DOHH2 (cell line): ENCODE measurements at regions not wholly inside any gene's neighbourhood (a gene's known extent, or its start where the extent isn't known, plus 50 kb on each side); places are given as distances from the start of the nearest gene placed in this dataset.

Source experiments
- H3F3A ChIP-seq: fragments of 200-600 bp; sonication (generic), shearing (Covaris generic); 2 replicates; pipeline ENCODE4 v1.6.0; 2016; ENCODE audit warnings: antibody characterized with exemption, mild to moderate bottlenecking; ENCODE audit not compliant: control insufficient read depth, insufficient read depth
- H3K27ac ChIP-seq: fragments of 200-600 bp; sonication (generic); 2 replicates; pipeline ENCODE4 v1.5.1; 2014; ENCODE audit warnings: low read depth, mild to moderate bottlenecking, low read length, moderate library complexity
- H3K27me3 ChIP-seq: fragments of 200-600 bp; sonication (generic); 2 replicates; pipeline ENCODE4 v1.6.1; 2014; ENCODE audit warnings: mild to moderate bottlenecking, low read length, mixed read lengths; ENCODE audit not compliant: control insufficient read depth
- H3K36me3 ChIP-seq: fragments of 200-600 bp; sonication (generic); 2 replicates; pipeline ENCODE4 v1.6.1; 2014; ENCODE audit warnings: mild to moderate bottlenecking, low read length, moderate library complexity, mixed read lengths; ENCODE audit not compliant: control insufficient read depth
- H3K4me1 ChIP-seq: fragments of 200-600 bp; sonication (generic); 2 replicates; pipeline ENCODE4 v1.6.1; 2014; ENCODE audit warnings: mild to moderate bottlenecking, low read length, mixed read lengths; ENCODE audit not compliant: control insufficient read depth
- H3K4me2 ChIP-seq: fragments of 200-600 bp; sonication (generic); 2 replicates; pipeline ENCODE4 v1.6.0; 2014; ENCODE audit warnings: mild to moderate bottlenecking, low read length, moderate library complexity
- H3K4me3 ChIP-seq: fragments of 200-600 bp; sonication (generic); 2 replicates; pipeline ENCODE4 v1.5.1; 2014; ENCODE audit warnings: mild to moderate bottlenecking, low read length, mixed read lengths
- H3K79me2 ChIP-seq: fragments of 200-600 bp; sonication (generic); 2 replicates; pipeline ENCODE4 v1.6.1; 2014; ENCODE audit warnings: mild to moderate bottlenecking, low read length, mixed read lengths; ENCODE audit not compliant: control insufficient read depth
- H3K9me2 ChIP-seq: fragments of 200-600 bp; sonication (generic); replicated peaks from 2 replicates; pipeline ENCODE4 v1.6.1; 2014; ENCODE audit warnings: mild to moderate bottlenecking, low read length, mixed read lengths; ENCODE audit not compliant: control insufficient read depth
- H3K9me3 ChIP-seq: fragments of 200-600 bp; sonication (generic); 2 replicates; pipeline ENCODE4 v1.6.1; 2014; ENCODE audit warnings: antibody characterized with exemption, low read length, mixed read lengths; ENCODE audit not compliant: control insufficient read depth, insufficient read depth
- H4K20me1 ChIP-seq: fragments of 200-600 bp; sonication (generic); 2 replicates; pipeline ENCODE4 v1.6.0; 2014; ENCODE audit warnings: low read depth, mild to moderate bottlenecking, antibody characterized with exemption, low read length, moderate library complexity; ENCODE audit not compliant: control insufficient read depth, insufficient read depth
- CTCF ChIP-seq: fragments of 200-600 bp; sonication (generic); IDR thresholded peaks from one replicate; pipeline ENCODE4 v1.5.1; 2014; ENCODE audit warnings: antibody characterized with exemption, mild to moderate bottlenecking, low read depth, low read length; ENCODE audit not compliant: poor library complexity, severe bottlenecking
- EZH2phosphoT487 ChIP-seq: fragments of 200-600 bp; sonication (generic); IDR thresholded peaks from 2 replicates; pipeline ENCODE4 v1.6.1; 2017; ENCODE audit warnings: borderline replicate concordance, mild to moderate bottlenecking, antibody characterized with exemption, low read length, moderate library complexity, mixed read lengths

DNA sequence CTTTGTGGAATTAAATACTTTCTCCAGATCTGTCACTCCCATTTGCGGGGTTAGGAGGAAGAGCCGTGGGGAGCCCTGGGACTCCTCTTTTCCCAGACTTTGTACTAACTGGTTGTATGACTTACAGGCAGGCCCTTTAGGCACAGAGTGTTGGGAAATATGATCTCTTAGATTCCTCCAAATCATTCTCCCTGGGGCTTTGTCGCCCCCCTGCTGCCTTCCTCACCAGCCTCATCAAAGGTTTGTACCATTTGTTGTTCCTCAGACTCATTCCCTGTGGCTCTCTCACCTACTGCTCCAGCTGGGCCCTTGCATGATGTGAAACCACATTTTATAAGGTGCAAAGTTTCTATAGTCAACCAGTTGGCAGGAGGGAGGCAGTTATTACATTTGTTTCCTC lies 56.4 kb downstream of the CRYGS start:
- Histone ChIP-seq H4K20me1 (no peaks in the 10 kb centered on the region), H3K4me3 (no peak overlapping the region), H3K4me1 (no peaks in the 10 kb centered on the region), H3K9me2 (no peaks in the 10 kb centered on the region), H3K9me3 (no peaks in the 10 kb centered on the region), H3K27ac (no peak overlapping the region), H3K36me3 (no peaks in the 10 kb centered on the region), H3K4me2 (no peak overlapping the region), H3F3A (no peaks in the 10 kb centered on the region), H3K79me2 (no peaks in the 10 kb centered on the region), H3K27me3 (peaks cover 23% of the 10 kb centered on the region)
- TF ChIP-seq EZH2phosphoT487 (no peak), CTCF (no peak)

DNA sequence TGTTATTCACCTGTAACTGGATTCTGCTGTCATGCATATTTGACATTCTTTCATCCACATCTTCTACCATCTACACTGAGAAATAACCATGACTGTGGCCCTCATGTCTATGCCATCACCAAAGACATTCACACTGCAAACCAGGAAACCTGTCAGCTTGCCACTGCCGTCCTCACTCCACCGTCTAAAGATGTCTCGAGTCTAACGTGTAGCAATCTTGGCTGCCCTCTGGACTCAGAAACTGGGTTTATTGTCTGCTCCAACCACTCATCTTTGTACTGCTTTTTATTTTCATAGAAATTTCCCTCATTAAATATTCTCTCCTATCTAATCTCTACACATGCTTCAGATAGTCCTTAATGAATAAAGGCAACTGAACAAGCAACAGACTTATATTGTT lies 57.1 kb downstream of the CRYGS start:
- Histone ChIP-seq H3K79me2 (no peaks in the 10 kb centered on the region), H3F3A (no peaks in the 10 kb centered on the region), H3K27me3 (peaks cover 21% of the 10 kb centered on the region), H3K4me1 (no peaks in the 10 kb centered on the region), H3K36me3 (no peaks in the 10 kb centered on the region), H3K4me3 (no peak overlapping the region), H3K4me2 (no peak overlapping the region), H4K20me1 (no peaks in the 10 kb centered on the region), H3K9me2 (no peaks in the 10 kb centered on the region), H3K9me3 (no peaks in the 10 kb centered on the region), H3K27ac (no peak overlapping the region)
- TF ChIP-seq EZH2phosphoT487 (no peak), CTCF (no peak)

- Histone ChIP-seq H4K20me1 (no peaks in the 10 kb centered on the region), H3K9me3 (no peaks in the 10 kb centered on the region), H3K36me3 (no peaks in the 10 kb centered on the region), H3K9me2 (no peaks in the 10 kb centered on the region), H3K4me3 (no peak overlapping the region), H3K27ac (no peak overlapping the region), H3F3A (no peaks in the 10 kb centered on the region), H3K4me2 (no peak overlapping the region), H3K79me2 (no peaks in the 10 kb centered on the region), H3K4me1 (no peaks in the 10 kb centered on the region), H3K27me3 (peaks cover 13% of the 10 kb centered on the region)
- TF ChIP-seq EZH2phosphoT487: no peak
- TF ChIP-seq CTCF: no peak
Measured at GRCh38 chr3:186483611-186484340, 60.4 kb downstream of the CRYGS start.
